ENCODE measurements at regions not wholly inside any gene's neighbourhood (a gene's known extent, or its start where the extent isn't known, plus 50 kb on each side); places are given as distances from the start of the nearest gene placed in this dataset.

GRCh38 chr6:167441715-167442206 lies 116.9 kb downstream of the TTLL2 start:
- Mint-ChIP-seq H3K27me3 (peaks cover 12% of the 10 kb centered on the region in 2 donors), H3K9me3 (no peaks in the 10 kb centered on the region), H3K27ac (no peak overlapping the region), H3K36me3 (no peaks in the 10 kb centered on the region), H3K4me1 (ENCODE audit: low read depth in 2 of 2) (no peaks in the 10 kb centered on the region), H3K4me3 (no peak overlapping the region)
- DNase-seq (ENCODE audit: low spot score) (no peak), ATAC-seq (no peak)

GRCh38 chr6:167442245-167442644 lies 117.4 kb downstream of the TTLL2 start:
- Mint-ChIP-seq H3K27ac (no peak overlapping the region), H3K27me3 (peaks cover 12% of the 10 kb centered on the region in 2 donors), H3K9me3 (no peaks in the 10 kb centered on the region), H3K4me3 (no peak overlapping the region), H3K4me1 (ENCODE audit: low read depth in 2 of 2) (no peaks in the 10 kb centered on the region), H3K36me3 (no peaks in the 10 kb centered on the region)
- DNase-seq (ENCODE audit: low spot score) (no peak), ATAC-seq (no peak)

- Mint-ChIP-seq H3K4me3 (no peak overlapping the region), H3K4me1 (ENCODE audit: low read depth in 2 of 2) (no peaks in the 10 kb centered on the region), H3K27ac (no peak overlapping the region), H3K9me3 (no peaks in the 10 kb centered on the region), H3K36me3 (no peaks in the 10 kb centered on the region), H3K27me3 (peaks cover 12% of the 10 kb centered on the region in 2 donors)
- DNase-seq (ENCODE audit: low spot score), result no peak
- ATAC-seq, result no peak
Measured at GRCh38 chr6:167442796-167443680, 118.2 kb downstream of the TTLL2 start.

- Mint-ChIP-seq H3K27me3 (peaks cover 0 to 6% of the 10 kb centered on the region in 2 donors), H3K36me3 (no peaks in the 10 kb centered on the region), H3K27ac (no peak overlapping the region), H3K9me3 (no peaks in the 10 kb centered on the region), H3K4me3 (no peak overlapping the region), H3K4me1 (ENCODE audit: low read depth in 2 of 2) (no peaks in the 10 kb centered on the region)
- peak in 1 of 2 donors; percentile 18 for ATAC-seq
- no peak for DNase-seq (ENCODE audit: low spot score)
Measured at GRCh38 chr6:167444602-167445346, 119.9 kb downstream of the TTLL2 start.

- no peak for ATAC-seq
- Mint-ChIP-seq H3K36me3 (no peaks in the 10 kb centered on the region), H3K9me3 (no peaks in the 10 kb centered on the region), H3K4me1 (ENCODE audit: low read depth in 2 of 2) (no peaks in the 10 kb centered on the region), H3K27ac (no peak overlapping the region), H3K4me3 (no peak overlapping the region), H3K27me3 (peaks cover 0 to 6% of the 10 kb centered on the region in 2 donors)
- DNase-seq (ENCODE audit: low spot score), result no peak
Measured at GRCh38 chr6:167445568-167445967, 120.7 kb downstream of the TTLL2 start.

- ATAC-seq, result no peak
- DNase-seq (ENCODE audit: low spot score), result no peak
- H3K4me3 Mint-ChIP-seq, result no peak overlapping the region
- H3K36me3 Mint-ChIP-seq, result no peaks in the 10 kb centered on the region
- no peaks in the 10 kb centered on the region for H3K9me3 Mint-ChIP-seq
- no peaks in the 10 kb centered on the region for H3K4me1 Mint-ChIP-seq (ENCODE audit: low read depth in 2 of 2)
- H3K27ac Mint-ChIP-seq, result no peak overlapping the region
- H3K27me3 Mint-ChIP-seq, result peaks cover 0 to 6% of the 10 kb centered on the region in 2 donors
Measured at GRCh38 chr6:167446046-167446445, 121.2 kb downstream of the TTLL2 start.

- no peak for DNase-seq (ENCODE audit: low spot score)
- ATAC-seq, result no peak
- H3K27ac Mint-ChIP-seq, result no peak overlapping the region
- H3K9me3 Mint-ChIP-seq, result no peaks in the 10 kb centered on the region
- H3K27me3 Mint-ChIP-seq, result peaks cover 0 to 6% of the 10 kb centered on the region in 2 donors
- H3K36me3 Mint-ChIP-seq, result no peaks in the 10 kb centered on the region
- no peak overlapping the region for H3K4me3 Mint-ChIP-seq
- no peaks in the 10 kb centered on the region for H3K4me1 Mint-ChIP-seq (ENCODE audit: low read depth in 2 of 2)
Measured at GRCh38 chr6:167446971-167447370, 122.1 kb downstream of the TTLL2 start.

- Mint-ChIP-seq H3K4me3 (no peak overlapping the region), H3K4me1 (ENCODE audit: low read depth in 2 of 2) (no peaks in the 10 kb centered on the region), H3K27me3 (no peaks in the 10 kb centered on the region), H3K9me3 (no peaks in the 10 kb centered on the region), H3K27ac (no peak overlapping the region), H3K36me3 (no peaks in the 10 kb centered on the region)
- no peak for ATAC-seq
- no peak for DNase-seq (ENCODE audit: low spot score)
Measured at GRCh38 chr6:167448378-167448777, 123.5 kb downstream of the TTLL2 start.

- H3K9me3 Mint-ChIP-seq, result no peaks in the 10 kb centered on the region
- DNase-seq (ENCODE audit: low spot score), result no peak
- H3K27me3 Mint-ChIP-seq, result no peaks in the 10 kb centered on the region
- no peak overlapping the region for H3K27ac Mint-ChIP-seq
- no peaks in the 10 kb centered on the region for H3K4me1 Mint-ChIP-seq (ENCODE audit: low read depth in 2 of 2)
- no peaks in the 10 kb centered on the region for H3K36me3 Mint-ChIP-seq
- H3K4me3 Mint-ChIP-seq, result no peak overlapping the region
- no peak for ATAC-seq
Measured at GRCh38 chr6:167449094-167449861, 124.4 kb downstream of the TTLL2 start.

GRCh38 chr6:167450626-167451025 lies 125.7 kb downstream of the TTLL2 start:
- Mint-ChIP-seq H3K9me3 (no peaks in the 10 kb centered on the region), H3K36me3 (no peaks in the 10 kb centered on the region), H3K27me3 (no peaks in the 10 kb centered on the region), H3K4me3 (no peak overlapping the region), H3K27ac (no peak overlapping the region), H3K4me1 (ENCODE audit: low read depth in 2 of 2) (no peaks in the 10 kb centered on the region)
- ATAC-seq, result no peak
- DNase-seq (ENCODE audit: low spot score), result no peak

- H3K4me1 Mint-ChIP-seq (ENCODE audit: low read depth in 2 of 2), result no peaks in the 10 kb centered on the region
- H3K9me3 Mint-ChIP-seq, result no peaks in the 10 kb centered on the region
- H3K27ac Mint-ChIP-seq, result no peak overlapping the region
- ATAC-seq (no peak), DNase-seq (ENCODE audit: low spot score) (no peak)
- no peaks in the 10 kb centered on the region for H3K36me3 Mint-ChIP-seq
- no peak overlapping the region for H3K4me3 Mint-ChIP-seq
- no peaks in the 10 kb centered on the region for H3K27me3 Mint-ChIP-seq
Measured at GRCh38 chr6:167452338-167453081, 127.6 kb downstream of the TTLL2 start.

- H3K36me3 Mint-ChIP-seq, result no peaks in the 10 kb centered on the region
- no peaks in the 10 kb centered on the region for H3K4me1 Mint-ChIP-seq (ENCODE audit: low read depth in 2 of 2)
- no peaks in the 10 kb centered on the region for H3K9me3 Mint-ChIP-seq
- ATAC-seq (no peak), DNase-seq (ENCODE audit: low spot score) (no peak)
- H3K27ac Mint-ChIP-seq, result no peak overlapping the region
- no peak overlapping the region for H3K4me3 Mint-ChIP-seq
- H3K27me3 Mint-ChIP-seq, result no peaks in the 10 kb centered on the region
Measured at GRCh38 chr6:167453082-167453446, 128.2 kb downstream of the TTLL2 start.

- no peaks in the 10 kb centered on the region for H3K9me3 Mint-ChIP-seq
- H3K4me3 Mint-ChIP-seq, result no peak overlapping the region
- no peaks in the 10 kb centered on the region for H3K36me3 Mint-ChIP-seq
- no peak for ATAC-seq
- DNase-seq (ENCODE audit: low spot score), result no peak
- no peaks in the 10 kb centered on the region for H3K4me1 Mint-ChIP-seq (ENCODE audit: low read depth in 2 of 2)
- H3K27ac Mint-ChIP-seq, result no peak overlapping the region
- H3K27me3 Mint-ChIP-seq, result no peaks in the 10 kb centered on the region
Measured at GRCh38 chr6:167454003-167454402, 129.1 kb downstream of the TTLL2 start.

Measured in natural killer cell treated with Interleukin-12 subunit alpha and Interleukin-12 subunit beta and Interleukin-15 and Interleukin-18, amount 100 ng/mL, for 72 hours (primary cell).